Activated CD4-positive, CD25-positive, alpha-beta regulatory T cell treated with anti-CD3 and anti-CD28 coated beads, Interleukin-2, amount 50 U/mL, for 24 hours (primary cell): ENCODE measurements at regions not wholly inside any gene's neighbourhood (a gene's known extent, or its start where the extent isn't known, plus 50 kb on each side); places are given as distances from the start of the nearest gene placed in this dataset.
"Not testable (repeated sequence)": the region's sequence is repeated elsewhere in the genome, so short reads cannot be mapped to it uniquely, and the experiment has no call there.

Experiments
- ATAC-seq, 2 donors: fragments of 150-1000 bp; cut with Tn5 transposase; one replicate each; pipeline ENCODE4 v1.10.0; 2021; ENCODE audit warnings: mild to moderate bottlenecking in 1 of 2, moderate library complexity in 1 of 2

GRCh38 chr18:66995270-66995669 is 391.4 kb upstream of the CDH19 start:
- ATAC-seq, result no peak

- no peak for ATAC-seq
Observed at GRCh38 chr18:66994790-66995189, 390.9 kb upstream of the CDH19 start.

GRCh38 chr18:66993492-66993891 is 389.6 kb upstream of the CDH19 start:
- no peak for ATAC-seq

GRCh38 chr18:66990909-66991308 is 387.0 kb upstream of the CDH19 start:
- ATAC-seq, result no peak

GRCh38 chr18:66979009-66979408 is 375.1 kb upstream of the CDH19 start:
- ATAC-seq, result no peak

- ATAC-seq, result no peak
Observed at GRCh38 chr18:66972681-66973080, 368.8 kb upstream of the CDH19 start.

GRCh38 chr18:66971960-66972359 is 368.1 kb upstream of the CDH19 start:
- no peak for ATAC-seq

- ATAC-seq, result no peak
Observed at GRCh38 chr18:66966171-66966570, 362.3 kb upstream of the CDH19 start.

- no peak for ATAC-seq
Observed at GRCh38 chr18:66958309-66958708, 354.4 kb upstream of the CDH19 start.

- no peak for ATAC-seq
Observed at GRCh38 chr18:66951750-66952149, 347.9 kb upstream of the CDH19 start.

- ATAC-seq, result no peak
Observed at GRCh38 chr18:66949419-66949818, 345.5 kb upstream of the CDH19 start.

- no peak for ATAC-seq
Observed at GRCh38 chr18:66937546-66937945, 333.7 kb upstream of the CDH19 start.

GRCh38 chr18:66931010-66931409 is 327.1 kb upstream of the CDH19 start:
- no peak for ATAC-seq

GRCh38 chr18:66916834-66917233 is 312.9 kb upstream of the CDH19 start:
- ATAC-seq, result no peak

GRCh38 chr18:66900837-66901236 is 296.9 kb upstream of the CDH19 start:
- no peak for ATAC-seq

- ATAC-seq, result no peak
Observed at GRCh38 chr18:66895631-66896030, 291.7 kb upstream of the CDH19 start.

GRCh38 chr18:66894851-66895250 is 291.0 kb upstream of the CDH19 start:
- ATAC-seq, result no peak

GRCh38 chr18:66892388-66892787 is 288.5 kb upstream of the CDH19 start:
- ATAC-seq, result not testable (repeated sequence)

- ATAC-seq, result no peak
Observed at GRCh38 chr18:66874812-66875474, 271.1 kb upstream of the CDH19 start.

- ATAC-seq, result no peak
Observed at GRCh38 chr18:66874375-66874774, 270.5 kb upstream of the CDH19 start.

GRCh38 chr18:66873899-66874298 is 270.0 kb upstream of the CDH19 start:
- ATAC-seq, result no peak

GRCh38 chr18:66872277-66872676 is 268.4 kb upstream of the CDH19 start:
- ATAC-seq, result no peak

- no peak for ATAC-seq
Observed at GRCh38 chr18:66867653-66868052, 263.8 kb upstream of the CDH19 start.

GRCh38 chr18:66866427-66866940 is 262.6 kb upstream of the CDH19 start:
- ATAC-seq, result not testable (repeated sequence)

- no peak for ATAC-seq
Observed at GRCh38 chr18:66838340-66838987, 234.6 kb upstream of the CDH19 start.
